Neural cell (in vitro differentiated cells): ENCODE measurements at regions not wholly inside any gene's neighbourhood (a gene's known extent, or its start where the extent isn't known, plus 50 kb on each side); places are given as distances from the start of the nearest gene placed in this dataset.

Experiments used
- H2AFZ ChIP-seq: fragments of 200-600, 300-800 bp; sonication (generic), shearing (Covaris generic); 2 replicates; pipeline ENCODE4 v1.6.0; 2014; ENCODE audit warnings: low read depth, mild to moderate bottlenecking, antibody characterized with exemption, low read length, moderate library complexity
- H3F3A ChIP-seq: fragments of 200-600 bp; shearing (Covaris generic); 2 replicates; pipeline ENCODE4 v1.6.1; 2016; ENCODE audit warnings: mild to moderate bottlenecking, moderate library complexity, mixed read lengths, antibody characterized with exemption, low read length; ENCODE audit not compliant: insufficient read depth, poor library complexity, severe bottlenecking
- H3K27ac ChIP-seq: fragments of 200-600, 300-800 bp; sonication (generic), shearing (Covaris generic); 2 replicates; pipeline ENCODE4 v1.5.1; 2014; ENCODE audit warnings: mild to moderate bottlenecking, low read length, moderate library complexity
- H3K27me3 ChIP-seq: fragments of 300-800, 200-600 bp; sonication (generic), shearing (Covaris generic); 2 replicates; pipeline ENCODE4 v1.6.0; 2014; ENCODE audit warnings: mild to moderate bottlenecking, low read depth, low read length, moderate library complexity; ENCODE audit not compliant: insufficient read depth
- H3K36me3 ChIP-seq: fragments of 300-800, 200-600 bp; sonication (generic), shearing (Covaris generic); 2 replicates; pipeline ENCODE4 v1.5.1; 2014; ENCODE audit warnings: mild to moderate bottlenecking, antibody characterized with exemption, low read length, moderate library complexity; ENCODE audit not compliant: insufficient read depth
- H3K4me2 ChIP-seq: fragments of 300-800, 200-600 bp; sonication (generic), shearing (Covaris generic); 2 replicates; pipeline ENCODE4 v1.6.0; 2014; ENCODE audit warnings: mild to moderate bottlenecking, low read length
- H3K4me3 ChIP-seq: fragments of 300-800, 200-600 bp; sonication (generic), shearing (Covaris generic); 2 replicates; pipeline ENCODE4 v1.5.1; 2014; ENCODE audit warnings: mild to moderate bottlenecking, low read length, moderate library complexity
- H3K79me2 ChIP-seq: fragments of 200-600 bp; shearing (Covaris generic); replicated peaks from 2 replicates; pipeline ENCODE4 v1.6.0; 2014; ENCODE audit warnings: mild to moderate bottlenecking, low read length, moderate library complexity; ENCODE audit not compliant: insufficient read depth
- H3K9ac ChIP-seq: fragments of 300-800, 200-600 bp; sonication (generic), shearing (Covaris generic); 2 replicates; pipeline ENCODE4 v1.6.1; 2016; ENCODE audit warnings: mild to moderate bottlenecking, low read length, mixed read lengths
- H3K9me2 ChIP-seq: fragments of 200-600 bp; shearing (Covaris generic); 2 replicates; pipeline ENCODE4 v1.6.1; 2016; ENCODE audit warnings: mild to moderate bottlenecking, low read length, mixed read lengths; ENCODE audit not compliant: insufficient read depth
- H3K9me3 ChIP-seq: fragments of 200-600, 300-800 bp; sonication (generic), shearing (Covaris generic); 2 replicates; pipeline ENCODE4 v1.6.1; 2016; ENCODE audit warnings: mild to moderate bottlenecking, mixed run types, low read length, moderate library complexity, mixed read lengths
- H4K20me1 ChIP-seq: fragments of 200-600 bp; shearing (Covaris generic); 2 replicates; pipeline ENCODE4 v1.6.1; 2016; ENCODE audit warnings: mild to moderate bottlenecking, mixed run types; ENCODE audit not compliant: insufficient read depth
- EP300 ChIP-seq: fragments of 450-650 bp; conservative IDR thresholded peaks from 2 replicates; pipeline ENCODE4 v1.6.1; 2014; ENCODE audit warnings: antibody characterized with exemption, mild to moderate bottlenecking, moderate library complexity; ENCODE audit not compliant: poor library complexity, severe bottlenecking
- EZH2 ChIP-seq: fragments of 200-600, 300-800 bp; shearing (Covaris generic), sonication (generic); IDR thresholded peaks from 2 replicates; pipeline ENCODE4 v1.6.1; 2014; ENCODE audit warnings: antibody characterized with exemption, low read length, borderline replicate concordance, mild to moderate bottlenecking; ENCODE audit not compliant: insufficient read depth, poor library complexity, severe bottlenecking
- MXI1 ChIP-seq: fragments of 450-650 bp; conservative IDR thresholded peaks from 2 replicates; pipeline ENCODE4 v1.6.1; 2014; ENCODE audit warnings: antibody characterized with exemption, mild to moderate bottlenecking; ENCODE audit not compliant: poor library complexity, severe bottlenecking
- POLR2AphosphoS5 ChIP-seq: IDR thresholded peaks from 2 replicates; pipeline ENCODE4 v1.6.1; 2012
- RAD21 ChIP-seq: fragments of 450-650 bp; conservative IDR thresholded peaks from 2 replicates; pipeline ENCODE4 v1.6.1; 2014; ENCODE audit warnings: antibody characterized with exemption, mild to moderate bottlenecking, moderate library complexity
- TAF1 ChIP-seq: IDR thresholded peaks from 2 replicates; pipeline ENCODE4 v1.6.1; 2012; ENCODE audit warnings: low read depth
- TF ChIP-seq, protein P1 (sequence below): fragments of 450-650 bp; IDR thresholded peaks from 2 replicates; pipeline ENCODE4 v1.5.1; 2014; ENCODE audit warnings: antibody characterized with exemption, mild to moderate bottlenecking, moderate library complexity; ENCODE audit not compliant: poor library complexity, severe bottlenecking
- TF ChIP-seq, protein P2 (sequence below): IDR thresholded peaks from 2 replicates; pipeline ENCODE4 v1.6.1; 2012; ENCODE audit warnings: borderline replicate concordance

DNA sequence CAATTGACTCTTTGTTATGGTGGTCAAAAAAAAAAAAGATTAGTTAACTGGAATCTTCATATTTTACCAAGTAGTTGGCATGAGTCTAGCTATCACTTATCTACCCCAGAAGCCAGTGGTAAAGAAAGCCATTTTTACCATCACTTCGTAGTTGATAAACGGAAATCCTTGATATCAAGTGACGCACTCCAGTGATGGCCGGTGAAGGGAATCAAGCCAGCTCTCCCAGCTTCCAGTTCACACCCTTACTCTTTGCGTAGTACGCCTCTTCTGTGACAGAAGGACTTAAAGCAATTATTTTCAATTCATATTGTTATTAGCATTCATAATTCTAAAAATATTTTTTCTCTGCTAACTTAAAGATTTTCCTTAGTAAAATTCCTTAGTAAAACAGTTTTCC lies 447.9 kb downstream of the GPATCH2 start:
- Histone ChIP-seq H2AFZ (no peak overlapping the region), H3K27me3 (no peaks in the 10 kb centered on the region), H3K27ac (no peak overlapping the region), H3K4me2 (no peak overlapping the region), H3K9ac (no peak overlapping the region), H3K9me3 (no peaks in the 10 kb centered on the region), H3K36me3 (no peaks in the 10 kb centered on the region), H3K79me2 (no peaks in the 10 kb centered on the region), H3F3A (no peaks in the 10 kb centered on the region), H4K20me1 (no peaks in the 10 kb centered on the region), H3K9me2 (no peaks in the 10 kb centered on the region), H3K4me3 (no peak overlapping the region)
- TF ChIP-seq, protein P1, sequence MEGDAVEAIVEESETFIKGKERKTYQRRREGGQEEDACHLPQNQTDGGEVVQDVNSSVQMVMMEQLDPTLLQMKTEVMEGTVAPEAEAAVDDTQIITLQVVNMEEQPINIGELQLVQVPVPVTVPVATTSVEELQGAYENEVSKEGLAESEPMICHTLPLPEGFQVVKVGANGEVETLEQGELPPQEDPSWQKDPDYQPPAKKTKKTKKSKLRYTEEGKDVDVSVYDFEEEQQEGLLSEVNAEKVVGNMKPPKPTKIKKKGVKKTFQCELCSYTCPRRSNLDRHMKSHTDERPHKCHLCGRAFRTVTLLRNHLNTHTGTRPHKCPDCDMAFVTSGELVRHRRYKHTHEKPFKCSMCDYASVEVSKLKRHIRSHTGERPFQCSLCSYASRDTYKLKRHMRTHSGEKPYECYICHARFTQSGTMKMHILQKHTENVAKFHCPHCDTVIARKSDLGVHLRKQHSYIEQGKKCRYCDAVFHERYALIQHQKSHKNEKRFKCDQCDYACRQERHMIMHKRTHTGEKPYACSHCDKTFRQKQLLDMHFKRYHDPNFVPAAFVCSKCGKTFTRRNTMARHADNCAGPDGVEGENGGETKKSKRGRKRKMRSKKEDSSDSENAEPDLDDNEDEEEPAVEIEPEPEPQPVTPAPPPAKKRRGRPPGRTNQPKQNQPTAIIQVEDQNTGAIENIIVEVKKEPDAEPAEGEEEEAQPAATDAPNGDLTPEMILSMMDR: no peak
- no peak for TF ChIP-seq RAD21
- no peak for TF ChIP-seq POLR2AphosphoS5
- TF ChIP-seq, protein P2, sequence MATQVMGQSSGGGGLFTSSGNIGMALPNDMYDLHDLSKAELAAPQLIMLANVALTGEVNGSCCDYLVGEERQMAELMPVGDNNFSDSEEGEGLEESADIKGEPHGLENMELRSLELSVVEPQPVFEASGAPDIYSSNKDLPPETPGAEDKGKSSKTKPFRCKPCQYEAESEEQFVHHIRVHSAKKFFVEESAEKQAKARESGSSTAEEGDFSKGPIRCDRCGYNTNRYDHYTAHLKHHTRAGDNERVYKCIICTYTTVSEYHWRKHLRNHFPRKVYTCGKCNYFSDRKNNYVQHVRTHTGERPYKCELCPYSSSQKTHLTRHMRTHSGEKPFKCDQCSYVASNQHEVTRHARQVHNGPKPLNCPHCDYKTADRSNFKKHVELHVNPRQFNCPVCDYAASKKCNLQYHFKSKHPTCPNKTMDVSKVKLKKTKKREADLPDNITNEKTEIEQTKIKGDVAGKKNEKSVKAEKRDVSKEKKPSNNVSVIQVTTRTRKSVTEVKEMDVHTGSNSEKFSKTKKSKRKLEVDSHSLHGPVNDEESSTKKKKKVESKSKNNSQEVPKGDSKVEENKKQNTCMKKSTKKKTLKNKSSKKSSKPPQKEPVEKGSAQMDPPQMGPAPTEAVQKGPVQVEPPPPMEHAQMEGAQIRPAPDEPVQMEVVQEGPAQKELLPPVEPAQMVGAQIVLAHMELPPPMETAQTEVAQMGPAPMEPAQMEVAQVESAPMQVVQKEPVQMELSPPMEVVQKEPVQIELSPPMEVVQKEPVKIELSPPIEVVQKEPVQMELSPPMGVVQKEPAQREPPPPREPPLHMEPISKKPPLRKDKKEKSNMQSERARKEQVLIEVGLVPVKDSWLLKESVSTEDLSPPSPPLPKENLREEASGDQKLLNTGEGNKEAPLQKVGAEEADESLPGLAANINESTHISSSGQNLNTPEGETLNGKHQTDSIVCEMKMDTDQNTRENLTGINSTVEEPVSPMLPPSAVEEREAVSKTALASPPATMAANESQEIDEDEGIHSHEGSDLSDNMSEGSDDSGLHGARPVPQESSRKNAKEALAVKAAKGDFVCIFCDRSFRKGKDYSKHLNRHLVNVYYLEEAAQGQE: no peak
- no peak for TF ChIP-seq TAF1
- no peak for TF ChIP-seq MXI1

- TF ChIP-seq EZH2: no peak
- no peak for TF ChIP-seq MXI1
- TF ChIP-seq RAD21: no peak
- TF ChIP-seq EP300: no peak
- TF ChIP-seq, protein P2: no peak
Observed at GRCh38 chr1:217181756-217182155, 449.1 kb downstream of the GPATCH2 start.

More at GRCh38 chr1:217181756-217182155, 449.1 kb downstream of the GPATCH2 start:
- Histone ChIP-seq H3K9ac (no peak overlapping the region), H3K9me2 (no peaks in the 10 kb centered on the region), H2AFZ (no peak overlapping the region), H4K20me1 (no peaks in the 10 kb centered on the region), H3K36me3 (no peaks in the 10 kb centered on the region), H3K4me2 (no peak overlapping the region), H3K79me2 (no peaks in the 10 kb centered on the region), H3K9me3 (no peaks in the 10 kb centered on the region), H3K4me3 (no peak overlapping the region), H3K27me3 (no peaks in the 10 kb centered on the region), H3K27ac (no peak overlapping the region), H3F3A (no peaks in the 10 kb centered on the region)
